ENCODE measurements at regions not wholly inside any gene's neighbourhood (a gene's known extent, or its start where the extent isn't known, plus 50 kb on each side); places are given as distances from the start of the nearest gene placed in this dataset.

DNA sequence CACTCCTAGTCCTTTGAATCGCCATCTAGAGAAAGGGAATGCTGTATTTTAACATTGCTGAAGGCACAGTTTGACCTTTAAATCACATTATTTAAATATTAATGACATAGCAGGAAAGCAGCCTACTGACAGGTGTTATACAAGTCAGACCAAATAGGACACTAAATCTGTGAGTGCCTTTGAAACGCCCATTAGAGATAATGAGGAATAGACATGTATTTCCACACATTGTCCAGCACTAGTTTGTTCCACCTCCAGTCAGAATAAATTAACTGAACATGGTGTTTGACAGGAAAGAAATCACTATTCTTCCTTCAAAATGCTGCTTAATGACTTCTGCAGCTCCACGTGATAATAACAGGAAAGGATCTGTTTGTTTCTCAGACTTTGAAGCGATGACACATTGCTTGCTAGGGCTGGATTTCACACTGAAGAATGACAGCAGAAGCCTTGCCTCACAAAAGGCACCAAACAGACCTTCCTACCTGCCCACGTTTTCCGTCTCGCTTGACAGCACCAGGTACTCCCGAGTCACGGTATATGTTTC lies 90.5 kb upstream of the DDX18 start:
- Histone ChIP-seq H3K27me3 (ENCODE audit: low read length) (peaks cover 25% of the 10 kb centered on the region), H3K79me2 (ENCODE audit: low read length) (no peaks in the 10 kb centered on the region), H3K27ac (ENCODE audit: low read length) (no peak overlapping the region), H3K9me2 (replicated peaks; ENCODE audit: low read length) (no peaks in the 10 kb centered on the region), H2AFZ (ENCODE audit: low read length) (no peak overlapping the region), H3K36me3 (ENCODE audit: low read depth, low read length) (no peaks in the 10 kb centered on the region), H3K9ac (ENCODE audit: low read length) (no peak overlapping the region), H3K4me1 (ENCODE audit: insufficient read depth, low read length) (no peaks in the 10 kb centered on the region), H3K9me3 (ENCODE audit: low read length) (no peaks in the 10 kb centered on the region), H3K4me2 (ENCODE audit: low read length) (no peak overlapping the region), H4K20me1 (ENCODE audit: low read length) (no peaks in the 10 kb centered on the region), H3K4me3 (ENCODE audit: low read length) (no peak overlapping the region), H3F3A (ENCODE audit: low read length, unreplicated experiment) (no peaks in the 10 kb centered on the region)
- ATAC-seq (no peak), DNase-seq (no peak)
- intact Hi-C loops (cut with micrococcal nuclease): no loop called here
- TF ChIP-seq EZH2 (IDR thresholded peaks at IDR 0.05; ENCODE audit: low read length, unreplicated experiment): no peak
- TF ChIP-seq, protein P1, sequence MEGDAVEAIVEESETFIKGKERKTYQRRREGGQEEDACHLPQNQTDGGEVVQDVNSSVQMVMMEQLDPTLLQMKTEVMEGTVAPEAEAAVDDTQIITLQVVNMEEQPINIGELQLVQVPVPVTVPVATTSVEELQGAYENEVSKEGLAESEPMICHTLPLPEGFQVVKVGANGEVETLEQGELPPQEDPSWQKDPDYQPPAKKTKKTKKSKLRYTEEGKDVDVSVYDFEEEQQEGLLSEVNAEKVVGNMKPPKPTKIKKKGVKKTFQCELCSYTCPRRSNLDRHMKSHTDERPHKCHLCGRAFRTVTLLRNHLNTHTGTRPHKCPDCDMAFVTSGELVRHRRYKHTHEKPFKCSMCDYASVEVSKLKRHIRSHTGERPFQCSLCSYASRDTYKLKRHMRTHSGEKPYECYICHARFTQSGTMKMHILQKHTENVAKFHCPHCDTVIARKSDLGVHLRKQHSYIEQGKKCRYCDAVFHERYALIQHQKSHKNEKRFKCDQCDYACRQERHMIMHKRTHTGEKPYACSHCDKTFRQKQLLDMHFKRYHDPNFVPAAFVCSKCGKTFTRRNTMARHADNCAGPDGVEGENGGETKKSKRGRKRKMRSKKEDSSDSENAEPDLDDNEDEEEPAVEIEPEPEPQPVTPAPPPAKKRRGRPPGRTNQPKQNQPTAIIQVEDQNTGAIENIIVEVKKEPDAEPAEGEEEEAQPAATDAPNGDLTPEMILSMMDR (conservative IDR thresholded peaks at IDR 0.05; ENCODE audit: low read depth, low read length): no peak
- TF ChIP-seq EZH2phosphoT487 (IDR thresholded peaks at IDR 0.05; ENCODE audit: borderline replicate concordance, low read length): no peak
- ChIA-PET POLR2A (ENCODE audit: unreplicated experiment) (interaction anchor here (0.6 kb wide), 1 partner anchor 582 kb away, joined by 3 read pairs; no protein-coding TSS in a partner anchor), CTCF (no interaction called here)
- BruUV-seq (replicated peaks): no TSS peak

DNA sequence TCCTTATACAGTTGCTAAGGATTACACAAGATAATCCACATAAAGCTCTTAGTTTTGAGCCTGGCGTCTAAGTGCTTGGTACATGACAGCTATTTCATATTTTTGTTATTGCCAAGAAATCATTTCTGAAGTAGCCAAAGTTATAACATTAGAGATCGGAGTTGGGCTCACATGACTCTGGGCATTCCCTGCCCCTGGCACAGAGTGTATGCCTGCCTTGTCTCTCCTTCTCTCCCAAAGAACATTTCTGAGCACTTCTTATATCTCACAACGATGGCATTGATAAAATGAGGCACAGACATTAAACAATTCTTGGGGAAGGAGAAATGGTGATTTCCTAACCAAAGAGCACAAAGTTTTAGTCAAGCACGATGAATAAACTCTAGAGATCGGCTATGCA lies 87.7 kb upstream of the DDX18 start:
- no peaks in the 10 kb centered on the region for H3K9me2 ChIP-seq (replicated peaks; ENCODE audit: low read length)
- H4K20me1 ChIP-seq (ENCODE audit: low read length): no peaks in the 10 kb centered on the region
- no peaks in the 10 kb centered on the region for H3F3A ChIP-seq (ENCODE audit: low read length, unreplicated experiment)
- no peak overlapping the region for H2AFZ ChIP-seq (ENCODE audit: low read length)
- CTCF ChIA-PET: no interaction called here
- H3K27me3 ChIP-seq (ENCODE audit: low read length): peaks cover 33% of the 10 kb centered on the region
- H3K4me3 ChIP-seq (ENCODE audit: low read length): no peak overlapping the region
- no TSS peak for BruUV-seq (replicated peaks)
- no peak overlapping the region for H3K4me2 ChIP-seq (ENCODE audit: low read length)
- no peaks in the 10 kb centered on the region for H3K79me2 ChIP-seq (ENCODE audit: low read length)
- H3K9me3 ChIP-seq (ENCODE audit: low read length): no peaks in the 10 kb centered on the region
- TF ChIP-seq, protein P1 (conservative IDR thresholded peaks at IDR 0.05; ENCODE audit: low read depth, low read length): no peak
- TF ChIP-seq EZH2 (IDR thresholded peaks at IDR 0.05; ENCODE audit: low read length, unreplicated experiment) (no peak), EZH2phosphoT487 (IDR thresholded peaks at IDR 0.05; ENCODE audit: borderline replicate concordance, low read length) (no peak)
- no peak overlapping the region for H3K27ac ChIP-seq (ENCODE audit: low read length)
- H3K4me1 ChIP-seq (ENCODE audit: insufficient read depth, low read length): no peaks in the 10 kb centered on the region
- ATAC-seq (no peak), DNase-seq (no peak)
- no peaks in the 10 kb centered on the region for H3K36me3 ChIP-seq (ENCODE audit: low read depth, low read length)
- intact Hi-C loops (cut with micrococcal nuclease): no loop called here
- POLR2A ChIA-PET (ENCODE audit: unreplicated experiment): no interaction called here
- H3K9ac ChIP-seq (ENCODE audit: low read length): no peak overlapping the region

DNA sequence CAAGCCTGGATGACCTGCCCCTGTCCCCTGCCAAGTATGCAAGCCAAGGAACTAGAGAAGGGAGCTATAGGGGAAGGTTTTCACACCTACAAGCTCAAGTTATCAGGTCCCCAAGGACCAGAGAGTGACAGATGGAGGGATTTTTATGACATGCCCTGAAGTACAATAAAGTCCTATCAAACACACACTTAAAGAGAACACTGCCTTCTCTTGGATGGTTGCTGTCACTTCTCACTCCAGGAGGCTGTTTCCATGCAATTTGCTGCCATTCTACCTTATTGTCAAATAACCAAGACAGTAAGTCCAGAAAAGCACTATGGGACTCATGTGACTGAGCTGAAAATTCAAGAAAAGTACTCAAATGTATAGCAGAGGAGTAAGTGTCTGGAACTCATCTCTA lies 76.6 kb upstream of the DDX18 start:
- H3K4me1 ChIP-seq (ENCODE audit: insufficient read depth, low read length): no peaks in the 10 kb centered on the region
- no peak overlapping the region for H3K9ac ChIP-seq (ENCODE audit: low read length)
- ChIA-PET CTCF (no interaction called here), POLR2A (ENCODE audit: unreplicated experiment) (no interaction called here)
- H3F3A ChIP-seq (ENCODE audit: low read length, unreplicated experiment): no peaks in the 10 kb centered on the region
- ATAC-seq: no peak
- H3K4me2 ChIP-seq (ENCODE audit: low read length): no peak overlapping the region
- TF ChIP-seq, protein P1 (conservative IDR thresholded peaks at IDR 0.05; ENCODE audit: low read depth, low read length): no peak
- TF ChIP-seq EZH2 (IDR thresholded peaks at IDR 0.05; ENCODE audit: low read length, unreplicated experiment) (no peak), EZH2phosphoT487 (IDR thresholded peaks at IDR 0.05; ENCODE audit: borderline replicate concordance, low read length) (no peak)
- BruUV-seq (replicated peaks): no TSS peak
- H3K27me3 ChIP-seq (ENCODE audit: low read length): no peaks in the 10 kb centered on the region
- H4K20me1 ChIP-seq (ENCODE audit: low read length): no peaks in the 10 kb centered on the region
- no peak overlapping the region for H3K27ac ChIP-seq (ENCODE audit: low read length)
- no peak for DNase-seq
- intact Hi-C loops (cut with micrococcal nuclease): no loop called here
- no peaks in the 10 kb centered on the region for H3K9me3 ChIP-seq (ENCODE audit: low read length)
- no peaks in the 10 kb centered on the region for H3K79me2 ChIP-seq (ENCODE audit: low read length)
- H3K4me3 ChIP-seq (ENCODE audit: low read length): no peak overlapping the region
- H3K9me2 ChIP-seq (replicated peaks; ENCODE audit: low read length): no peaks in the 10 kb centered on the region
- H2AFZ ChIP-seq (ENCODE audit: low read length): no peak overlapping the region
- no peaks in the 10 kb centered on the region for H3K36me3 ChIP-seq (ENCODE audit: low read depth, low read length)

Measured in PC-3 (cell line).